NCI-H510A treated with DMSO at 0.1 percent for 48 hours (cell line): ENCODE measurements at regions not wholly inside any gene's neighbourhood (a gene's known extent, or its start where the extent isn't known, plus 50 kb on each side); places are given as distances from the start of the nearest gene placed in this dataset.

Experiments used
- DNase-seq: peaks from one replicate; lab custom pipeline; 2025; lab: John Stamatoyannopoulos, UW

DNA sequence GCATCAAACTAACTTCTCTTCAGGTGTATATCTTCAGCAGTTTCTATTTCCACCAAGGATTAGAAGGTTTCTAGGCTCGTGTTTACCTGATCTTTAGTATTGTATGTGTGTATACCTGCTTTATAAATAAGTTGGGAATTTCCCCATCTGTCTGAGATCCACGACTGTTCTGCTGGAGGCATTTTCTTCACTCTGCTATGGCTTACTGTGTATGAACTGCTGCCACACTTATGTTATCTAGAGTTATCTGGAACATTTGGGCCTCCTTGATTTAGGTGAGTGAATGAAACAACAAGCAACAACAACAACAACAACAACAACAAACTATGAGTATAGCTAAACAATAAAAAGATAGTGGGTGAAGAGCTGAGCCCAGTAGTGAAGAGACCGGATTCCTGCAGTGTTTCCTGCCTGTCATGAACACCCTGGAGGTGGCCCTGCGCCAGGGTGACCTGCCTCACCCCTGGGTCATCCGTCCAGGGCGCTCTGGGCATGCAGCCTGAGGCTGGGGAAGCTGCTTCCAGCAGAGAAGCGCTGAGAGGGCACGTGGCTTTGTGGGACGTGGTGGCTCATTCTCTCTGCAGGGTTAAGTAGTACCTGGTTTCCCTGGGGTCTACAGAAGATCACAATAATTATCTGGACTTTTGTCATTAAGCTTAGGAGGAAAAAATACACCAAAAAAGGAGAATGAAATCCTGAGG is 56.1 kb upstream of the GATA6 start:
- no peak for DNase-seq

DNA sequence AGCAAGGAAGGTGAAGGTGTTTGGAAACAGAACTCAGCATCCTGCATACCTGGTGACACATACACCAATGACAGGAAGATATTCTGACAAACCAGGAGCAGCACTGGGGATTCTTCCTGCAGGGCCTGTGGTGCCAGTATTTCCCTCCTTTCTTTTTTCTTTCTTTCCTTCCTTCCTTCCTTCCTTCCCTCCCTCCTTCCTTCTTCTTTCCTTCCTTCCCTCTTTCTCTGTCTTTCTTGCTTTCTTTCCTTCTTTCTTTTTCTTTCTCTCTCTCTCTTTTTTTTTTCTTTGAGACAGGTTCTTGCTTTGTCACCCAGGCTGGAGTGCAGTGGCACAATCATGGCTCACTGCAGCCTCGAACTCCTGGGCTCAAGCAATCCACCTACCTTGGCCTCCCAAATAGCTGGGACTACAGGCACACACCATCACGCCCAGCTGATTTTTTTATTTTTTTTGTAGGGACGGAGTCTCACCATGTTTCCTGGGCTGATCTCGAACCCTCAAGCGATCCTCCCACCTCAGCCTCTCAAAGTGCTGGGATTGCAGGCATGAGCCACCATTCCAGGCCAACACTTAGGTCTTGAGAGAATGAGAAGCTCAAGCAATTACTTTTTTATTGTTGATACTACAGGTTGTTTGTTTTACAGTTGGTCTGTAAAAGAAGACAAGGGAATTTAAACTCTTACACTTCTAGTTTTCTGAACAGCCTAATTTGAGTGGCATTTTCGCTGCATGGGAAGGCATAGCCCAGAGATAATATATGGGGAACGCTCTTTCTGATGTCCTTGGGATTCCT is 54.7 kb upstream of the GATA6 start:
- no peak for DNase-seq

- no peak for DNase-seq
Measured at GRCh38 chr18:22115573-22115972, 53.8 kb upstream of the GATA6 start.
